H9 (cell line): ENCODE measurements at regions not wholly inside any gene's neighbourhood (a gene's known extent, or its start where the extent isn't known, plus 50 kb on each side); places are given as distances from the start of the nearest gene placed in this dataset.
"Not testable (repeated sequence)": the region's sequence is repeated elsewhere in the genome, so short reads cannot be mapped to it uniquely, and the experiment has no call there.

Experiments used
- DNase-seq: peaks from one replicate; pipeline ENCODE4 v3.0.0-alpha.2; 2017
- H2AFZ ChIP-seq: one replicate; pipeline ENCODE4 v1.6.1; 2013; ENCODE audit warnings: mild to moderate bottlenecking, low read length, control low read depth, moderate library complexity
- H2AK5ac ChIP-seq: 2 replicates; pipeline ENCODE4 v1.6.1; 2013; ENCODE audit warnings: low read length, control low read depth, mixed read lengths; ENCODE audit not compliant: insufficient read length
- H2BK120ac ChIP-seq: one replicate; pipeline ENCODE4 v1.6.1; 2013; ENCODE audit warnings: low read depth, mild to moderate bottlenecking, low read length, control low read depth, inconsistent platforms; ENCODE audit not compliant: poor library complexity, severe bottlenecking
- H2BK12ac ChIP-seq: 2 replicates; pipeline ENCODE4 v1.6.1; 2013; ENCODE audit warnings: low read length, control low read depth, mixed read lengths, low read depth; ENCODE audit not compliant: insufficient read length
- H2BK15ac ChIP-seq: 2 replicates; pipeline ENCODE4 v1.6.1; 2013; ENCODE audit warnings: low read depth, low read length, control low read depth
- H2BK20ac ChIP-seq: one replicate; pipeline ENCODE4 v1.6.1; 2013; ENCODE audit warnings: low read depth, mild to moderate bottlenecking, low read length, control low read depth, inconsistent platforms; ENCODE audit not compliant: poor library complexity, severe bottlenecking
- H2BK5ac ChIP-seq: 2 replicates; pipeline ENCODE4 v1.6.1; 2013; ENCODE audit warnings: low read length, control low read depth, mixed read lengths; ENCODE audit not compliant: insufficient read length
- H3K14ac ChIP-seq: 2 replicates; pipeline ENCODE4 v1.6.1; 2013; ENCODE audit warnings: low read length, control low read depth; ENCODE audit not compliant: insufficient read depth
- H3K18ac ChIP-seq: 2 replicates; pipeline ENCODE4 v1.6.1; 2013; ENCODE audit warnings: low read depth, mild to moderate bottlenecking, mixed read lengths, low read length, control low read depth; ENCODE audit not compliant: insufficient read length
- H3K23ac ChIP-seq: 2 replicates; pipeline ENCODE4 v1.6.1; 2013; ENCODE audit warnings: low read length, control low read depth, mixed read lengths, low read depth; ENCODE audit not compliant: insufficient read length
- H3K23me2 ChIP-seq: 2 replicates; pipeline ENCODE4 v1.6.1; 2013; ENCODE audit warnings: low read depth, mild to moderate bottlenecking, mixed read lengths, low read length, control low read depth; ENCODE audit not compliant: insufficient read length, poor library complexity, severe bottlenecking
- H3K27ac ChIP-seq: 2 replicates; pipeline ENCODE4 v1.5.1; 2013; ENCODE audit warnings: low read length, control low read depth, mixed read lengths, low read depth; ENCODE audit not compliant: insufficient read length
- H3K27me3 ChIP-seq: 2 replicates; pipeline ENCODE4 v1.6.1; 2013; ENCODE audit warnings: low read length, control low read depth, inconsistent platforms; ENCODE audit not compliant: insufficient read depth
- H3K4ac ChIP-seq: 2 replicates; pipeline ENCODE4 v1.6.1; 2013; ENCODE audit warnings: low read depth, mild to moderate bottlenecking, control low read depth, inconsistent platforms, low read length, moderate library complexity
- H3K4me1 ChIP-seq: 2 replicates; pipeline ENCODE4 v1.6.1; 2013; ENCODE audit warnings: low read length, control low read depth, inconsistent platforms; ENCODE audit not compliant: insufficient read depth
- H3K4me2 ChIP-seq: 2 replicates; pipeline ENCODE4 v1.6.1; 2013; ENCODE audit warnings: low read length, control low read depth, mixed read lengths; ENCODE audit not compliant: insufficient read length, insufficient read depth
- H3K56ac ChIP-seq: 2 replicates; pipeline ENCODE4 v1.6.1; 2013; ENCODE audit warnings: low read depth, mild to moderate bottlenecking, mixed read lengths, low read length, control low read depth; ENCODE audit not compliant: insufficient read length
- H3K79me1 ChIP-seq: 2 replicates; pipeline ENCODE4 v1.6.1; 2013; ENCODE audit warnings: low read depth, mild to moderate bottlenecking, moderate library complexity, low read length, control low read depth, inconsistent platforms; ENCODE audit not compliant: insufficient read depth, poor library complexity, severe bottlenecking
- H3K79me2 ChIP-seq: 2 replicates; pipeline ENCODE4 v1.6.1; 2013; ENCODE audit warnings: low read length, control low read depth, inconsistent platforms; ENCODE audit not compliant: insufficient read depth
- H3K9ac ChIP-seq: 2 replicates; pipeline ENCODE4 v1.6.1; 2013; ENCODE audit warnings: low read length, control low read depth, mixed read lengths; ENCODE audit not compliant: insufficient read length; ENCODE audit errors: extremely low read depth
- H3K9me3 ChIP-seq: one replicate; pipeline ENCODE4 v1.6.1; 2013; ENCODE audit warnings: low read depth, low read length, inconsistent platforms; ENCODE audit not compliant: control insufficient read depth
- H3T11ph ChIP-seq: one replicate; pipeline ENCODE4 v1.6.1; 2013; ENCODE audit warnings: mild to moderate bottlenecking, low read length, control low read depth, inconsistent platforms
- H4K20me1 ChIP-seq: one replicate; pipeline ENCODE4 v1.6.1; 2013; ENCODE audit not compliant: control insufficient read depth, insufficient read length, insufficient read depth
- H4K5ac ChIP-seq: 2 replicates; pipeline ENCODE4 v1.6.1; 2013; ENCODE audit warnings: low read depth, mild to moderate bottlenecking, mixed read lengths, low read length, control low read depth; ENCODE audit not compliant: insufficient read length
- H4K8ac ChIP-seq: replicated peaks from 2 replicates; pipeline ENCODE4 v1.6.1; 2013; ENCODE audit warnings: low read length, control low read depth, mixed read lengths, low read depth; ENCODE audit not compliant: insufficient read length
- H4K91ac ChIP-seq: 2 replicates; pipeline ENCODE4 v1.6.1; 2013; ENCODE audit warnings: low read depth, mild to moderate bottlenecking, moderate library complexity, mixed read lengths, low read length, control low read depth; ENCODE audit not compliant: insufficient read length
- H3K27ac Mint-ChIP-seq, 3 experiments: 2 replicates in 2 of 3; 3 replicates in 1 of 3; pipeline ENCODE4 v1.8.0; 2020 to 2021; ENCODE audit warnings: mixed read lengths in 3 of 3, mild to moderate bottlenecking in 1 of 3, moderate library complexity in 1 of 3
- H3K27me3 Mint-ChIP-seq: 2 replicates; pipeline ENCODE4 v1.8.0; 2021; ENCODE audit warnings: low read depth, mild to moderate bottlenecking, moderate library complexity, mixed read lengths
- H3K36me3 Mint-ChIP-seq, 3 experiments: 2 replicates in 2 of 3; 3 replicates in 1 of 3; pipeline ENCODE4 v1.8.0; 2020 to 2021; ENCODE audit warnings: low read depth in 3 of 3, mixed read lengths in 3 of 3; ENCODE audit not compliant: insufficient read depth in 1 of 3
- H3K4me1 Mint-ChIP-seq, 2 experiments: 2 replicates each; pipeline ENCODE4 v1.8.0; 2020; ENCODE audit warnings: mixed read lengths in 2 of 2
- H3K4me3 Mint-ChIP-seq, 2 experiments: 2 replicates in 1 of 2; 3 replicates in 1 of 2; pipeline ENCODE4 v1.8.0; 2020 to 2021; ENCODE audit warnings: mild to moderate bottlenecking in 2 of 2, mixed read lengths in 2 of 2, moderate library complexity in 1 of 2
- H3K9me3 Mint-ChIP-seq, 2 experiments: 2 replicates in 1 of 2; 3 replicates in 1 of 2; pipeline ENCODE4 v1.8.0; 2020; ENCODE audit warnings: mild to moderate bottlenecking in 2 of 2, mixed read lengths in 2 of 2, moderate library complexity in 1 of 2
- CTCF ChIP-seq: fragments of 200-600 bp; sonication (generic); conservative IDR thresholded peaks from 3 replicates; pipeline ENCODE4 v1.8.0; 2021; ENCODE audit warnings: antibody characterized with exemption, mild to moderate bottlenecking
- WGBS: extraction: QIAGEN DNeasy Blood & Tissue Kit; methylation state at CpG from one replicate; pipeline ENCODE4 v1.1.7; 2013; ENCODE audit warnings: missing lambda C conversion rate, low lambda C conversion rate, mixed read lengths; ENCODE audit not compliant: insufficient read length; ENCODE audit errors: extremely low coverage; 5-methylcytosine and 5-hydroxymethylcytosine counted together

GRCh38 chr9:101840694-101841188, 102.3 kb upstream of the GRIN3A start:
- H2BK12ac ChIP-seq = no peak overlapping the region
- no peaks in the 10 kb centered on the region for H3K36me3 Mint-ChIP-seq
- H3K27me3 ChIP-seq = no peaks in the 10 kb centered on the region
- H2BK15ac ChIP-seq = no peak overlapping the region
- DNase-seq = no peak
- H2BK120ac ChIP-seq = no peak overlapping the region
- H3K79me2 ChIP-seq = no peaks in the 10 kb centered on the region
- no peaks in the 10 kb centered on the region for H3K23me2 ChIP-seq
- H3K23ac ChIP-seq = no peak overlapping the region
- no peak overlapping the region for H2AFZ ChIP-seq
- H2AK5ac ChIP-seq = no peak overlapping the region
- no peak overlapping the region for H3K18ac ChIP-seq
- H3K4me1 Mint-ChIP-seq = peaks cover 0 to 5% of the 10 kb centered on the region in 2 experiments; a peak in 1 of 4 replicates
- no peak overlapping the region for H3T11ph ChIP-seq
- no peak overlapping the region for H4K5ac ChIP-seq
- no peak overlapping the region for H3K4ac ChIP-seq
- no peaks in the 10 kb centered on the region for H3K9me3 ChIP-seq
- H3K27ac ChIP-seq = no peak overlapping the region
- H3K4me2 ChIP-seq = no peak overlapping the region
- no peak overlapping the region for H2BK5ac ChIP-seq
- H3K4me1 ChIP-seq = no peaks in the 10 kb centered on the region
- no peak overlapping the region for H3K9ac ChIP-seq
- H4K8ac ChIP-seq = no peak overlapping the region
- no peaks in the 10 kb centered on the region; a peak in 1 of 5 replicates for H3K9me3 Mint-ChIP-seq
- no peaks in the 10 kb centered on the region for H3K79me1 ChIP-seq
- TF ChIP-seq CTCF = no peak
- no peak overlapping the region for H3K14ac ChIP-seq
- no peaks in the 10 kb centered on the region; the same call in 1 of the 2 replicates for H3K27me3 Mint-ChIP-seq
- no peaks in the 10 kb centered on the region for H4K20me1 ChIP-seq
- no peak overlapping the region for H3K56ac ChIP-seq
- no peak overlapping the region for H4K91ac ChIP-seq
- H3K4me3 Mint-ChIP-seq = no peak overlapping the region
- no peak overlapping the region for H2BK20ac ChIP-seq
- peak overlapping the region in 1 of 3 experiments; percentile 29; a peak in 1 of 7 replicates for H3K27ac Mint-ChIP-seq

GRCh38 chr9:101838988-101839387, 100.5 kb upstream of the GRIN3A start:
- H3K23me2 ChIP-seq, H3K4ac ChIP-seq, H3K14ac ChIP-seq, H2BK120ac ChIP-seq, H3T11ph ChIP-seq, H3K4me2 ChIP-seq, H3K56ac ChIP-seq, H3K4me1 Mint-ChIP-seq, H3K9me3 ChIP-seq, H3K27me3 Mint-ChIP-seq, H2BK12ac ChIP-seq, H2AFZ ChIP-seq, H2BK5ac ChIP-seq, H3K36me3 Mint-ChIP-seq, DNase-seq, H3K79me1 ChIP-seq, H2BK20ac ChIP-seq, H4K5ac ChIP-seq, H3K4me1 ChIP-seq, H4K20me1 ChIP-seq, H3K9me3 Mint-ChIP-seq, H3K23ac ChIP-seq, H3K9ac ChIP-seq, H3K27me3 ChIP-seq, H2BK15ac ChIP-seq, H3K27ac Mint-ChIP-seq, H2AK5ac ChIP-seq, H3K27ac ChIP-seq, H4K91ac ChIP-seq, H4K8ac ChIP-seq, H3K79me2 ChIP-seq, H3K4me3 Mint-ChIP-seq, H3K18ac ChIP-seq: not testable (repeated sequence)
- no CpG with 5 or more reads among the region's 4 CpGs for WGBS
